ENCODE measurements at regions not wholly inside any gene's neighbourhood (a gene's known extent, or its start where the extent isn't known, plus 50 kb on each side); places are given as distances from the start of the nearest gene placed in this dataset.

- Histone ChIP-seq H2AFZ (ENCODE audit: low read depth, low read length, severe bottlenecking) (no peak overlapping the region), H4K20me1 (ENCODE audit: low read depth, low read length) (no peaks in the 10 kb centered on the region), H3K27me3 (ENCODE audit: low read length) (no peaks in the 10 kb centered on the region), H3F3A (ENCODE audit: insufficient read depth) (no peaks in the 10 kb centered on the region), H3K4me2 (ENCODE audit: low read depth, low read length, poor library complexity, severe bottlenecking) (no peak overlapping the region), H3K36me3 (ENCODE audit: low read length) (no peaks in the 10 kb centered on the region), H3K9me2 (replicated peaks; ENCODE audit: insufficient read depth, low read length) (no peaks in the 10 kb centered on the region), H3K79me2 (ENCODE audit: insufficient read depth, low read length) (no peaks in the 10 kb centered on the region), H3K27ac (ENCODE audit: low read depth, low read length) (no peak overlapping the region), H3K9ac (ENCODE audit: low read length) (no peak overlapping the region), H3K4me3 (ENCODE audit: insufficient read depth, low read length, poor library complexity, severe bottlenecking) (no peak overlapping the region), H3K9me3 (ENCODE audit: insufficient read depth, low read length) (no peaks in the 10 kb centered on the region)
- TF ChIP-seq EZH2phosphoT487 (conservative IDR thresholded peaks at IDR 0.05; ENCODE audit: low read length) (no peak), CTCF (IDR thresholded peaks at IDR 0.05; ENCODE audit: insufficient read depth, low read length, poor library complexity, severe bottlenecking) (no peak)
Observed at GRCh38 chr5:166963596-166963995, 1327.8 kb upstream of the WWC1 start.

- H3K9me3 ChIP-seq (ENCODE audit: insufficient read depth, low read length): no peaks in the 10 kb centered on the region
- no peak overlapping the region for H3K27ac ChIP-seq (ENCODE audit: low read depth, low read length)
- H3K36me3 ChIP-seq (ENCODE audit: low read length): no peaks in the 10 kb centered on the region
- no peaks in the 10 kb centered on the region for H4K20me1 ChIP-seq (ENCODE audit: low read depth, low read length)
- H3K9me2 ChIP-seq (replicated peaks; ENCODE audit: insufficient read depth, low read length): no peaks in the 10 kb centered on the region
- no peak overlapping the region for H3K4me2 ChIP-seq (ENCODE audit: low read depth, low read length, poor library complexity, severe bottlenecking)
- H3K79me2 ChIP-seq (ENCODE audit: insufficient read depth, low read length): no peaks in the 10 kb centered on the region
- H3K9ac ChIP-seq (ENCODE audit: low read length): no peak overlapping the region
- no peak overlapping the region for H2AFZ ChIP-seq (ENCODE audit: low read depth, low read length, severe bottlenecking)
- no peak for TF ChIP-seq EZH2phosphoT487 (conservative IDR thresholded peaks at IDR 0.05; ENCODE audit: low read length)
- no peak for TF ChIP-seq CTCF (IDR thresholded peaks at IDR 0.05; ENCODE audit: insufficient read depth, low read length, poor library complexity, severe bottlenecking)
- no peaks in the 10 kb centered on the region for H3F3A ChIP-seq (ENCODE audit: insufficient read depth)
- H3K4me3 ChIP-seq (ENCODE audit: insufficient read depth, low read length, poor library complexity, severe bottlenecking): no peak overlapping the region
- H3K27me3 ChIP-seq (ENCODE audit: low read length): no peaks in the 10 kb centered on the region
Observed at GRCh38 chr5:166977911-166978422, 1313.5 kb upstream of the WWC1 start.

- H3K27me3 ChIP-seq (ENCODE audit: low read length): no peaks in the 10 kb centered on the region
- no peaks in the 10 kb centered on the region for H3K36me3 ChIP-seq (ENCODE audit: low read length)
- H4K20me1 ChIP-seq (ENCODE audit: low read depth, low read length): no peaks in the 10 kb centered on the region
- no peaks in the 10 kb centered on the region for H3K9me2 ChIP-seq (replicated peaks; ENCODE audit: insufficient read depth, low read length)
- H3K79me2 ChIP-seq (ENCODE audit: insufficient read depth, low read length): no peaks in the 10 kb centered on the region
- H3K4me3 ChIP-seq (ENCODE audit: insufficient read depth, low read length, poor library complexity, severe bottlenecking): no peak overlapping the region
- no peak overlapping the region for H2AFZ ChIP-seq (ENCODE audit: low read depth, low read length, severe bottlenecking)
- H3K9ac ChIP-seq (ENCODE audit: low read length): no peak overlapping the region
- H3K4me2 ChIP-seq (ENCODE audit: low read depth, low read length, poor library complexity, severe bottlenecking): no peak overlapping the region
- no peak for TF ChIP-seq EZH2phosphoT487 (conservative IDR thresholded peaks at IDR 0.05; ENCODE audit: low read length)
- TF ChIP-seq CTCF (IDR thresholded peaks at IDR 0.05; ENCODE audit: insufficient read depth, low read length, poor library complexity, severe bottlenecking): no peak
- no peaks in the 10 kb centered on the region for H3K9me3 ChIP-seq (ENCODE audit: insufficient read depth, low read length)
- H3K27ac ChIP-seq (ENCODE audit: low read depth, low read length): no peak overlapping the region
- H3F3A ChIP-seq (ENCODE audit: insufficient read depth): no peaks in the 10 kb centered on the region
Observed at GRCh38 chr5:166979307-166979895, 1312.0 kb upstream of the WWC1 start.

All from SU-DHL-6 (cell line).